Left kidney (tissue), 1 donor: ENCODE measurements at regions not wholly inside any gene's neighbourhood (a gene's known extent, or its start where the extent isn't known, plus 50 kb on each side); places are given as distances from the start of the nearest gene placed in this dataset.

Source experiments
- DNase-seq: peaks from one replicate; pipeline ENCODE4 v3.0.0-alpha.2; 2013

DNA sequence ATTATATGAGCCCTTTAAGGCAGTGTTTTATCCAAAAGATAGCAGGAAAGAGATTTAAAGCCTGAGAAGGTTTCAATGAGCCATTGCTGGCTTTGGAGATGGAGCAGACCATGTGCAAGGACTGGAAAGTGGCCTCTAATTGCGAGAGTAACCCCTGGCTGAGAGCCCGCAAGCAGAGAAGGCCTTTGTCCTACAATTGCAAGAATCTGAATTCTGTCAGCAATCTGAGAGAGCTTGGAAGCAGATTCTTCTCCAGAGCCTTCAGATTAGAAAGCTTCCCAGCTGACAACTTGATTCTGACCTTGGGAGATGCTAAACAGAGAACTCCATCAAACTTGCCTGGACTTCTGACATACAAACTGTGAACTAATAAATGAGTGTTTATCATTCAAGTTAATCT lies 528.7 kb upstream of the KLF12 start:
- no peak for DNase-seq

- no peak for DNase-seq
These were observed 527.6 kb upstream of the KLF12 start for GRCh38 chr13:74661851-74662250.

GRCh38 chr13:74657765-74658164 lies 523.6 kb upstream of the KLF12 start:
- DNase-seq, result no peak

DNA sequence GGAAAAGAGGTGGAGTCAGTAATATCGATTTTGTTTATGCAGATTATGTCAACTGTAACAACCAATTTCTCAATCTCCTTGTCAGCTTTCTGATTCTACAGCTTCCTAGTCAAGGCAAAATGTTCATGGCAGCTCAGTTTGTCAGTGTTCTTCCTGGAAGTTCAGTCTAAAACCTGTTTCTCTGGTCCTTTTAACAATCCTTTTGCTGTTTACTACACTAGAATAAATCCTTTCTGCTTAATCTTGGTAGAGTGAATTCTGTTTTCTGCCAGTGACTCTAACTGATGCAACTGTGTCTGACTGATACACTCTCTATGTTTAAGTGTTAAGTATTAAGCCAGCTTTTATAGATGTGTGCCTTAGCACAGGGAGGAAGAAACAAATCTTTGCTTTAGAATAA lies 516.9 kb upstream of the KLF12 start:
- no peak for DNase-seq

- no peak for DNase-seq
These were observed 513.8 kb upstream of the KLF12 start for GRCh38 chr13:74647991-74648390.

DNA sequence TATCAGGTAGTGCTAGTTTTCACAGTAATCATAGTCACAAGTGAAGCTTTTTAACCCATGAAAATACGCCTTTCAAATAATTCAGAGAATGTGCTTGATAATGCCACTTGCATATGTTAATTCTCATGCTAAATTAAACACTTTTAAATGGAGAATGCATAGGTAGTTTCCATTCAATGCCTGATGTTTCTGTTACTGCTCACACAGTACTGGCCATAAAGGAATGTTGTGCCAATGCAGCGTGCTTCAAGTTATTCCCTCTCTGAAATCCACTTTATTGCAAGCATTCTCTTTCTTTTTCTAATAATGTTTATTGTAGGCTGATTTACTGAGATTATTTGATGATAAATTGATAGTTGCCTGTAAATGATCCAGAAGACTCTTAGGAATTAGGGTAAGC lies 513.0 kb upstream of the KLF12 start:
- DNase-seq, result no peak

DNA sequence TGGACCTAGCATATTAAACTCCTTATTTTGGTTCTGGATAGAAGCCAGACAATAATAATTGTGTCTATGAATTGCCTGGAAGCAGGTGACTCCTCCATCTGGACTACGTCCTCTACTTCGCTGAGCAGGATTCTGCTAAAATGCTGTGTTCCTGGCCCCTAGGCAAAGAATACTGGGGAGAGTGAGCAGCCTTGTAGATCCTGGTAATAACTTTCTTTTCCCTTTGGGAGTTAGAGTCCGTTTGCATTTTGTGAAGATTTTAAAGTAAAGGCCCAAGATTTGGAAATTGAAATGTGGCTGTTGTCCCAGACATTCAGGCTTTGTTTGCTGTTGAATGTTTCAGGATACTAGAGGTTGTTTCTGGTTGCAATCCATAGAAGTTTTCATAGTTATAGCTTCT lies 511.9 kb upstream of the KLF12 start:
- DNase-seq, result no peak

DNA sequence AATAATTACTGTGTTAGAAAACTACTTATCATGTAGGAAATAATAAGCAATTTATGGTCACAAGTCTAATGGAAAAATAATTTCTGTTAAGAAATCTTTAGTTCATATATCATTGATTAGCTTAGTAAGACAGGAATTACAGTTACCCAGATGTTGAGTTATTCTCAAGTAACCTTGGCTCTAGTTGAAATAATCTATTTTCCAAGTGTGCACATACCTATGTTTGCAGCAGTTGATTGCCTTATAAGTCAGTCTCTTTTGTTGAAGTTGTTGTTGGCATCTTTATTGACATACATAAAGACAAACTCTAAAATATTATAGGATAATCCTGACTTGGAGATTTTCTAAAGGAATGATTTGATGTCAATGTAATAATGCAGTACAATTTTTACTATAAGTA lies 511.4 kb upstream of the KLF12 start:
- DNase-seq, result no peak

GRCh38 chr13:74644229-74644628 lies 510.0 kb upstream of the KLF12 start:
- DNase-seq, result no peak

DNA sequence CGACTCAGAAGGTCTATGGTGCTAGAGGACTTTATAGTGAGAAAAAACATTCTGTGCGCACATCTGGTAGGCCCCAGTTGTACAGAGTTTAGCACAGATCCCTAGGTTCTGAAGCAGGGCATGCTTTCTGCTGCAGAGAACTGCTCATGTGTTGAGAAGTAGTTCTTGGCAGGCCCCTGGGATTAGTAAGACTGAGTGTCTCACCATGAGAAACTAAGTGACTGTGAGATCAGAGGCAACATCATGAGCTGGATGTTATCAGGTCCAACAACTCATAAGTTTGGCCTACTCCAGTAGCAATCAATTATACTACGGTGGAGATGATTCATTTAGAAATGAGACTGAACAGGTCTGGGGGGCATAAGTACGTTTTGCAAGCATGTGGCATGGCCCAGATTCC lies 507.4 kb upstream of the KLF12 start:
- DNase-seq, result no peak

GRCh38 chr13:74633734-74634133 lies 499.5 kb upstream of the KLF12 start:
- no peak for DNase-seq

GRCh38 chr13:74629985-74630384 lies 495.8 kb upstream of the KLF12 start:
- DNase-seq, result no peak

GRCh38 chr13:74625541-74625940 lies 491.3 kb upstream of the KLF12 start:
- DNase-seq, result no peak

GRCh38 chr13:74623761-74624160 lies 489.6 kb upstream of the KLF12 start:
- no peak for DNase-seq

- DNase-seq, result no peak
These were observed 488.1 kb upstream of the KLF12 start for GRCh38 chr13:74622284-74622683.

DNA sequence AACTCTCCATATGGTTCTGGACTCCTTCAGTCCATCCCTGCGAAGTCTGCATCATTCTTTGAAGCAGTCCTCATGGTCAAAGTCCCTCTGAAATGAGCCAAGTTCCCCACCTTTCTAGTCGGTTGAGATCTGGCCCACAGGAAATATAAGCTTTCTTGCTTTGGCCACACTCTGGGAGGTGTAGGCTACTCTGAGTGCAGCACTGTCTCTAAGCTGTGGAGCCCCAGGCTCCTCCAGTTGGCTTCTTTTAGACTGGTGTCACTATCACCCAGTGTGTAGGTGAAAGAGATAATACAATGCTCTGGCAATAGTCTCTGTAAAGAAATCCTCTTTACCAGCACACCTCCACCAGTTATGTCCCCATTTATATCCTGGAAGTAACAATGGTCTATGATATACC lies 486.5 kb upstream of the KLF12 start:
- no peak for DNase-seq

GRCh38 chr13:74620308-74620707 lies 486.1 kb upstream of the KLF12 start:
- DNase-seq, result no peak

GRCh38 chr13:74597526-74597925 lies 463.3 kb upstream of the KLF12 start:
- DNase-seq, result no peak

GRCh38 chr13:74596691-74597090 lies 462.5 kb upstream of the KLF12 start:
- no peak for DNase-seq

DNA sequence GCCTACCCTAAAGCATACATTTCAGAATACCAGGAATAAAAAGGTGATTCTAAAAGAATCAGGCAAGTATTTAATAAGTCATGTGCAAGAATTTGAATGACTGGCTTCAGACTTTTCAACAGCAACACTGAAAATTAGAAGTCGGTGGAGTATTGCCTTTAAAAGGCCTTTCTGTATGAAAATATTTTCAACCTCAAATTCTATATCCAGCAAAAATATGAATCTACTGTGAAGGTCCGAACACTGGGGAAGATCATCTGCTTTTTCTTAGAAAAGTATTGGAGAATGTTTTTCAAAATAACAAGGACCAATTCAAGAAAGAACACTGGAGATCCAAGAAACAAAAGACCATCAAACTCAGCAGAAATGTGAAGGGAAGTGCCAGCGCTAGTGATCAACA lies 459.5 kb upstream of the KLF12 start:
- DNase-seq, result no peak

DNA sequence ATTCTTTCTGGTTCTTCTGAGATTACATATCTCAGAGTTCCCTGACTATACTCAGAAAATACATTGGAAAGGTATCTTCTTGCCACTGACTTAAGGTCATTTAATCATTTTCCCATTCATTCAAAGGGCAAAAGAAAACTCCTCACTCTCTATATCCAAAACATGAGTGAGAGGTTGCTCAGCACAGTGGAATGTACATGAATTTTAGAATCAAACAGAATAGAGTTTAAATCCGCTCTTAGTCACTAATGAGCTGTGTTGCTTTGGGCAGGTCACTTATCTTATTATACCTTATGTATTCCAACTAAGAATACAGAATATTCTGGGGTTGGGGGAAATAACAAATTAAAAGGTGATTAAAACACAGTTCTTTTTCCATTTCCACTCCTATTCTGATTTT lies 452.6 kb upstream of the KLF12 start:
- DNase-seq, result no peak

DNA sequence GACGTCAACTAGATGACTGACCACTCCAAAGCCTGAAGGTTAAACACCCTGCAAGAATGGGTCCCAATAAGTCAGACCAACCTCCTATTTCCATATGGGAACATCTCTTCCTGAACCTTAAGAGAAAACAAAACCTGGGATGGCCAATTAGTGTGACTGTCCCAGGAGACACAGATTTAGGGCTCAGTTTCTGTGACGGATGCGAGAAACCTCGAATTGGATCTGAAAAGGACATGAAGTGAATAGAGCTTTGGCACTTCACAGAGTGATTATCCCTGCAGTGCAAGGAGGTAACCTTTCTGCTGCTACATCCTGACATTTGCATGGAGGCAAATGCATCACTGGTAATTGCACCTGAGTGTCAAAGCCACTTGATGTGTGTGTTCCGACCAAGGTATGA lies 442.2 kb upstream of the KLF12 start:
- DNase-seq, result no peak

GRCh38 chr13:74575729-74576125 lies 441.5 kb upstream of the KLF12 start:
- DNase-seq, result peak; percentile 59

GRCh38 chr13:74574964-74575728 lies 440.9 kb upstream of the KLF12 start:
- no peak for DNase-seq

DNA sequence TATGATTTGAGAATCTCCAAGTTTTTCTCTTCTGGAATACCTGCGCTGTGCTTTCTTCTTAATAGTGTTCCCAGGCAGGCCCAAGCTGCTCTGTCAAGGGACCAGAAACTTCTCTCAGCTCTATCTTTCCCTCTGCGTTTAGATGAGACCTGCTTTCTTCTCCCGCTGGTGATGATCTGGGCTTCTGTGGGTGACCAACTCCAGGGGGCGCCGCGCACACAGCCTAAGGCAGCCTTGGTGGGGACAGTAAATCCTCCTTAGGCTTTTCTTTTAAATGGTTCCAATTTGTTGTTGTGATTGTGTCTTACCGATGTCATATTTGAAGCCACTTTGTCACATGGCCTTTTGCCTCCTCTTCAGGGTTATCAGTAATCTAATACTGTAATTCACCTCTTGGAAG lies 439.4 kb upstream of the KLF12 start:
- DNase-seq, result no peak
